GM19324 (cell line): ENCODE measurements at regions not wholly inside any gene's neighbourhood (a gene's known extent, or its start where the extent isn't known, plus 50 kb on each side); places are given as distances from the start of the nearest gene placed in this dataset.
"Not testable (repeated sequence)": the region's sequence is repeated elsewhere in the genome, so short reads cannot be mapped to it uniquely, and the experiment has no call there.

ENCODE experiments used
- ATAC-seq: cut with Tn5 transposase; IDR thresholded peaks from one replicate; pipeline ENCODE4 v1.9.1; 2021; ENCODE audit warnings: mild to moderate bottlenecking, moderate library complexity; ENCODE audit not compliant: unreplicated experiment, low FRiP score

GRCh38 chrX:150050387-150050786 lies 112.1 kb upstream of the EOLA2 start:
- no peak for ATAC-seq

DNA sequence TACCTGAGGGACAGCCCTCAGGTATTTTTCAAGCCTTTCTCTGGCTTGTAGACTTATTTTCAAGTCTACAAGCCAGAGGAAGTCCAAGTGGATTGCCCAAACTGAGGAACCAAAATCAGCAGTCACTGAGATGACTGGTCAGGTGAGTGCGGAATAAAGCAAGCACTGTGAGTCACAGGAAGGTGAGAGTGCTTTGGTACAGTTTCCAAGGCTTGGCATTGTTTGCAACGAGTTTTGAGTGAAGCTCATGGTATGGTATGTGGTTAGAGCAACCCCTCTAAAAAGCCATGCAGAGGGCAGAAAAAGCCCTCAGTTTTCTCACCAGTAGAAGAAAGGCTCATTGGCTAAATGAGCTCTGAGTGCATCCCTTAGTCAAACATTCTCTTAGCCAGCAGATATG lies 112.8 kb upstream of the EOLA2 start:
- ATAC-seq, result no peak

- no peak for ATAC-seq
Observed at GRCh38 chrX:150052226-150052625, 113.9 kb upstream of the EOLA2 start.

DNA sequence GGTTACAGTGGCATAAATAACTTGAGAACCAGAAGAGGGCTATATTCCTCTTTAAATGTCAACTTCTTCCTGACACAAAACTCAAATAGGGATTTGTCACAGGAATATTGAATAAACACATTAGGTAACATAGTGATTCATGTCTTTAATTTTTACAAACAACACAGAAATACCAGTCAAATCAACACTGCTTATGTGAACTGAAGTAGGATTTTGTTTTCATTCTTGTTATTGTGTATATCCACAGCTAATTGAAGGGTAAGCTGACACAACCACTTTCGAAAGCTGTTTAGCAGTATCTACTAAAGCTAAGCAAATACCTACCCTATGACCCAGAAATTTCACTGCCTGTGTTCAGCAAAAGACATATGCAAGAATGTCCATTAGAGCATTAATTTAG lies 120.4 kb upstream of the EOLA2 start:
- no peak for ATAC-seq

DNA sequence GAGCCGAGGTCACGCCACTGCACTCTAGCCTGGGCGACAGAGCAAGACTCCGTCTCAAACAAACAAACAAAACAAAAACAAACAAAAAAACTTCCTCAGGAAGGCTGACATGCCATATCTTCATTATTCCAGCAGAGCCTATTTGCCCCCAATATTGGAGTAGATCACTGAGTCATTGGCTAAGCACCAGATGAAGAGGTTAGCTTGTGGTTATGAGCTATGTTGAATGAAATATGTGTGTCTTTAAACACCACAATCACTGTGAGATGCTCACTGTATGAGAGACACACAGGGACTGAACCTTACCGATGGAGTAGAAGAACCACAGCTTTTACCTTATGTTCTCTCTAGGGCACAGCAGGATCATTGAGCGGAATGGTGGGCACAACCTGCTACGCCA lies 122.1 kb upstream of the EOLA2 start:
- no peak for ATAC-seq

DNA sequence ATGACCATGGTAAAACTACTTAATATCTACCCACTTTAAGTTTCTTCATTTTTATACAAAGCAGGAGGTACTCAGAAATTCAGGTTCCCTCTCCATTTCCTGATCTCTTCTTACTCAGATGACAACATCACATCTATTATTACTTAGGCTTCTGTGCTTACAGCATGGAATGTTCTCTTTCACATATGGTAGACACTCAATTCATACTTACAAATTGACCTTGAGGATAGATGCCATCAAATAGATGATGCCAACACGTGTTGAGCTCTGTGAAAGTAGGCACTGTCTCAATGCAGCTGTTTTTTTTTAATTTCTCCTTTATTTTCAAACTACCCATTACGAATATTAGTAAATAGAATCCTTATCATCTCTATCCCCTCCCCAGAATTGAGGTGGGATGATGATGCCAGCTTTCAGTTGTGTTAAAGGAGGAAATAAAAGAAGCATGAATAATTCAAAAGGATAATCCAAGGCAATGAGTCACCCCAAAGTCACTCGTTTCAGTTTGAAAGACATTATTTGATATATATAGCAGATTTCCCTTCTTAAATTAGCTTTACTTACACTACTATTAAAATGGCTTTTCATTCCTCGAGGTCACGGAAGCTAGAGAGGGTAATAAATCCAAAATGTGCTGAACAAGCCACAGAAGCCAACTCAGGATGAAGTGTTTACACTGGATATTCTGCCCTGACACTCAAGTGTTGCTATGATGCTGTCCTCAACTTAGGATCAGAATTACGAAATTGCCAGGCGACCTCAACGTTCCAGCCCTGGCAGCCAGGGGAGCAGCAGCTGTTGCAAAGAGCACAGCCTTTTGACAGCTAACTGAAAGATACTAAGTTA lies 124.2 kb upstream of the EOLA2 start:
- no peak for ATAC-seq

GRCh38 chrX:150063138-150063518 lies 124.8 kb upstream of the EOLA2 start:
- no peak for ATAC-seq

DNA sequence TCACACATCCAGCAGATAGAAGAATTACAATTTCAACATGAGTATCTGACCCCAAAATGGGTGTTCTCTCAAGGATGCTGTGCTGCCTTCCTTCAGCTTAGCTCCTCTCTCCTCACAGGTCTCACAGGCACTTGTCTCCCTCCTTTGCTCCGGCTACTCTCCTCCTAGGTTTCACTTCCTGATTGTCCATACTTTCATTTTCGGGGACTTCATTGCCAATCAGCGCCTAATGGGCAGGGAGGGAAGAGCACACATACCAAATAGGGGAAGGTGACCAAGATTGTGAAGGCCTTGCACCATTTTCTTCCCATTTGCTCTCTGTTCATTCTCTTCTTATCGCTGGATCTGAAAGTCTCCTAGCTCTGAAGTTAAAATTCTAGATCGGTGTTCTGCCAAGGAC lies 125.4 kb upstream of the EOLA2 start:
- no peak for ATAC-seq

DNA sequence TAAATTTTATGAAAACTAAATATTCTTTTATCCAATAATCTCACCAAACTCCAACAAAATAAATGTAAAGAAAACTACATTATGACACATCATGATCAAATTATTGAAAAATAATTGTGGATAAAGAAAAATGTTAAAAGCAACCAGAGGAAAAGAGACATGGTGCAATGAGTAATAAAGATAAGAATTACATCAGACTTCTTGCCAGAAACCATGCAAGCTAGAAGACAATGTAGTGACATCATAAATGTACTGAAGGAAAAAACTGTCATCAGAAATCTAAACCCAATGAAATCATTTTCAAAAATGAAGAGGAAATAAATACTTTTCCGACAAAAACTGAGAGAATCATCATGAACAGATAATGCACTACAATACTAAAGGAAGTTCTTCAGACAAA lies 135.9 kb upstream of the EOLA2 start:
- no peak for ATAC-seq

DNA sequence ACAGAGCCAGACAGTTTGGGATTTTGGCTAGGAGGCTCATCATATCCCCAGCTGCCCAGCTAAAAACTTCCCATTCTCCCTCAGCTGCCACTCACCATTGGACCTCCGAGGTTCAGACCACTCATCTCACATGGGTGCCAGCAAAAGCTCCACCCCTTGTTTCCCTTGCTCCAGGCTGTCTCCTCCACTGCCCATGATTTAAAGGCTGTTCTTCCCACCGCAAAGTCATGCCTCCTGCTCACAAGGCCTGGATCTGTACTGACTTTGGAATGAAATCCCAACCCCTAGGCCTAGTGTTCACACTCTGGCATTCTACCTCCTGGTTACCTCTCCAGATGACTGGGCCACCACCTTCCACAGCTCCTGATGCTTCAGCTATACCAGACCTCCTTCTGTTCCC lies 142.2 kb upstream of the EOLA2 start:
- ATAC-seq, result no peak

DNA sequence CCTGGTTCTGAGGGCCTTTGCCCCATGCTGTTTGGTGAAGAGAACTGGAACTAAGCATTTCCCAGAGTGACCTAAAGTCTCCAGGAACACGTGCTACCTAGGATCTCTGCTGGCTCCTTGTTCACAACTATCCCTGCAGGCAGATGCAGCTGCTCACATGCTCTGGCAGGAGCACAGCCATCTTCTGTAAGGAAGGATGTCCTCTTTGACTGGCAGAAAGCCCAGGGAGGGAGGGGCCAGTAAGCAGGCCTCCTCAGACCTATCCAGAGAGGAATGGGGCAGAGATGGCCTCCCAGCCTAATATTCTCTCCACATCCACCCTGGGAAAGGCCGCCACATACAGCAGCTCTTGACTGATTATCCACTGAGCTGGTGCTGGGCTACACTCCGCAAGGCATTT lies 142.8 kb upstream of the EOLA2 start:
- ATAC-seq, result no peak

DNA sequence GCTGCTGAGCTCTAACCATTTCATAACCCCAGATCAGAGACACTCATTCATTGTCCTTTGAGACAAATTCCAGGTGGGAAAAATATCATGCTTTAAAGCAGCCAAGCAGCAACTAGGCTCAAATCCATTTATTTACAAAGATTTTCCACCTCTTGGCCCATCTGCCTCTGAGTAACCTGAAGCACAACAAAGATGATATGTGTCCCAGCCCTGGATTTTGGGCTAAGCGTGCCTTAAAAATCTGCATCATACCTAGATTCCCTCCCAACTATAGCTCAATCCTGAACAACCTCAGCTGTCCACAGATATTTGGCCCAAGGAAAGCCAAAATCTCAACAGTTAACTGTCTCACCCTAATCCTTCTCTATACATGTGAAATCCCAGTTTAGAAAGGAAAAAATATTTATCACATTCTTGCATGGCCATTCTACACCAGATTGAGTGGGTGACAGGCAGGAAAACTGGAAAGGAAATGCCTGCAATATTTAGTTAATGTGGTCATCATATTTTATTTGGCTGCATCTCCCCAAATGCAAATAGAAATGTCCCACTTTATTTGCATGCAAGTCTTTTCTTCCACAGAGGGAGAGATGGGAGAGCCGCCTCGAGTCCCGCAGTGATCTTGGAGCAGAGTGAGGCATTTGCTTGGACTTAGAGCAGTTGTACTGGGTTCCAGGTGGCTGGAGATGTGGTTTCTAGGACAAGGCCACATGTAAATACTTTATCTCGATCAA lies 146.4 kb upstream of the EOLA2 start:
- no peak for ATAC-seq

GRCh38 chrX:150085881-150086280 lies 147.6 kb upstream of the EOLA2 start:
- no peak for ATAC-seq

DNA sequence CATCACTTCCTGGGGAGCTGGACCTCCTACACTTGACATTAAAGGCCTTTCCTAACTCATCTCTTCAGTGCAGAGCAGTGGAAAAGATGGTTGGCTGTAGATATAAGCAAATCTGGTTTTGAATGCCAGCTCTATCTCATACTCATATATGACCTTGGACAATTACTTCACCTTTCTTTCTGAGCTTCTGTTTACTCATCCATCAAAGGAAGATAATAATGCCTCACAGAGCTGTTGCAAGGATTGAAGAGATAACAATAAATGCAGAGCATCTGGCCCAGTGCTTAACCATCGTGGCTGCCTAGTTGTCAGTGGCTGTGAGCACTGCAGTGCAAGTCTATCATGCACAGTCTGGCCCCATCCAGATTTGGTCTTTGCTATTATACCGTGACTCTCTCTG lies 148.1 kb upstream of the EOLA2 start:
- no peak for ATAC-seq

DNA sequence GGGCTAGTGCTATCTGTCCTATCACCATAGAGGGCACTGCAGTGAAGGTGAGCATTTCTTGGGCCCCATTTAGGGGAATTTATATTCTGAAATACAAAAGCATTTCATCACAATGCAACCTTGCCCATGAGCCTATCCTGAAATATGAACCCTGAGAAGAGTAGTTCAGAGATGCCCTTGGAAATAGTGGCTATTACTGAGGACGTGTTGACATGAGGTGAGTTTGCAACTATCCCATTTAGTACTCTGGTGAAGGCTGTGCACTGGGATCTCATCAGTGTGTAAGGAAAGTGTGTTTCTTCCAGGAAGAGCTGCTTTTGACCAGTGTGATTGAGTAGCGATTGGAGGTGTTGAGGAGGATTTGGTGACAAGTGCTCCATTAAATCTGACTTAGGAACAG lies 149.3 kb upstream of the EOLA2 start:
- ATAC-seq, result no peak

- ATAC-seq, result no peak
Observed at GRCh38 chrX:150088042-150088441, 149.8 kb upstream of the EOLA2 start.

GRCh38 chrX:150088766-150089518 lies 150.7 kb upstream of the EOLA2 start:
- no peak for ATAC-seq

DNA sequence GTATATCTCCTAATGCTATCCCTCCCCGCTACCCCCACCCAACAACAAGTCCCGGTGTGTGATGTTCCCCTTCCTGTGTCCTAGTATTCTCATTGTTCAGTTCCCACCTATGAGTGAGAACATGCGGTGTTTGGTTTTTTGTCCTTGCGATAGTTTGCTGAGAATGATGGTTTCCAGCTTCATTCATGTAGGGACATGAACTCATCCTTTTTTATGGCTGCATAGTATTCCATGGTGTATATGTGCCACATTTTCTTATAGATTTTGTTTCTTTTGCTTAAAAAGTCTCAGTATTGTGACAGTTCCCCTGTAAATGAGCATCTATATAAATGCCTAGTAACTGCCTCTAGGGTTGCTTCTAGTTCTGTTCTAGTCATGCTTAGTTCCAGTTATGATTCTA lies 153.0 kb upstream of the EOLA2 start:
- not testable (repeated sequence) for ATAC-seq

- no peak for ATAC-seq
Observed at GRCh38 chrX:150092549-150092948, 154.3 kb upstream of the EOLA2 start.

GRCh38 chrX:150094375-150094774 lies 156.1 kb upstream of the EOLA2 start:
- ATAC-seq, result no peak

DNA sequence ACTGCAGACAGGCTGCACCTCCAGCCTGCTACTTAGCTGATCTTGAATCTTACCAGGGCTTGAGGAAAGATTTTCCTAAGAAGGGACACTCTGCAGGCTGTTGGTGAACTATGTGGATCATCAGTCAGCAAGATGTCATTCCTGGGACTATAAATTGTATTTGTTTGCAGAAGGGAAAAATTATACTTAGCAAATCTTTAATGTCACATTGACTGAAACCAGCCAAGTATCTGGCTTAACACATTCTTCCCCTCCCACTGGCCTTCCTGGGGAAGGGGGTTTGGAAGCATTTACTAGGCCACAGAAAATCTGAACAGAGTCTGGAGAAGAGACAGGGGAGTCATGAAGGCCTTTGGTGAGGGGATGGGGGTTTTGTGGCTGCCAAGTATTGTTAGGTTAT lies 156.7 kb upstream of the EOLA2 start:
- ATAC-seq, result no peak
